OCI-LY1 (cell line): ENCODE measurements at regions not wholly inside any gene's neighbourhood (a gene's known extent, or its start where the extent isn't known, plus 50 kb on each side); places are given as distances from the start of the nearest gene placed in this dataset.

Experiments used
- CTCF ChIP-seq: fragments of 200-600 bp; sonication (generic), shearing (Covaris generic); IDR thresholded peaks from 2 replicates; pipeline ENCODE4 v1.5.1; 2017; ENCODE audit warnings: mild to moderate bottlenecking, antibody characterized with exemption, low read length, moderate library complexity, mixed read lengths
- EZH2 ChIP-seq: fragments of 200-600 bp; sonication (generic), shearing (Covaris generic); IDR thresholded peaks from 2 replicates; pipeline ENCODE4 v1.8.0; 2017; ENCODE audit warnings: borderline replicate concordance, mixed run types, mild to moderate bottlenecking, antibody characterized with exemption, low read length, moderate library complexity, mixed read lengths

- no peak for TF ChIP-seq CTCF
- no peak for TF ChIP-seq EZH2
Observed at GRCh38 chr4:41442810-41443209, 95.1 kb upstream of the LIMCH1 start.
